ENCODE measurements at regions not wholly inside any gene's neighbourhood (a gene's known extent, or its start where the extent isn't known, plus 50 kb on each side); places are given as distances from the start of the nearest gene placed in this dataset.

GRCh38 chr6:137353842-137354397 is 134.7 kb upstream of the IFNGR1 start:
- DNase-seq = no peak

- DNase-seq = no peak
These were observed 134.2 kb upstream of the IFNGR1 start for GRCh38 chr6:137353346-137353745.

- no peak for DNase-seq
These were observed 133.7 kb upstream of the IFNGR1 start for GRCh38 chr6:137352859-137353258.

- no peak for DNase-seq
These were observed 132.7 kb upstream of the IFNGR1 start for GRCh38 chr6:137351890-137352289.

GRCh38 chr6:137350857-137351256 is 131.7 kb upstream of the IFNGR1 start:
- no peak for DNase-seq

- no peak for DNase-seq
These were observed 131.0 kb upstream of the IFNGR1 start for GRCh38 chr6:137349856-137350830.

- no peak for DNase-seq
These were observed 129.6 kb upstream of the IFNGR1 start for GRCh38 chr6:137348777-137349176.

- DNase-seq = no peak
These were observed 124.1 kb upstream of the IFNGR1 start for GRCh38 chr6:137343241-137343640.

- peak in 1 of 2 donors; percentile 40 for DNase-seq
These were observed 123.5 kb upstream of the IFNGR1 start for GRCh38 chr6:137342607-137343190.

GRCh38 chr6:137341681-137342195 is 122.6 kb upstream of the IFNGR1 start:
- peak; percentile 68 to 72 for DNase-seq

- no peak for DNase-seq
These were observed 120.9 kb upstream of the IFNGR1 start for GRCh38 chr6:137339929-137340559.

- DNase-seq = no peak
These were observed 115.7 kb upstream of the IFNGR1 start for GRCh38 chr6:137334884-137335283.

- no peak for DNase-seq
These were observed 114.9 kb upstream of the IFNGR1 start for GRCh38 chr6:137334094-137334493.

- peak in 1 of 2 donors; percentile 75 for DNase-seq
These were observed 113.6 kb upstream of the IFNGR1 start for GRCh38 chr6:137332637-137333280.

- DNase-seq = no peak
These were observed 104.7 kb upstream of the IFNGR1 start for GRCh38 chr6:137323860-137324259.

GRCh38 chr6:137320271-137320670 is 101.1 kb upstream of the IFNGR1 start:
- no peak for DNase-seq

GRCh38 chr6:137316626-137317025 is 97.4 kb upstream of the IFNGR1 start:
- no peak for DNase-seq

- DNase-seq = no peak
These were observed 95.9 kb upstream of the IFNGR1 start for GRCh38 chr6:137315081-137315480.

- DNase-seq = peak; percentile 47 to 55
These were observed 95.0 kb upstream of the IFNGR1 start for GRCh38 chr6:137313928-137314855.

- DNase-seq = no peak
These were observed 94.0 kb upstream of the IFNGR1 start for GRCh38 chr6:137313211-137313610.

All from right lung (tissue), 2 donors.